ENCODE measurements at regions not wholly inside any gene's neighbourhood (a gene's known extent, or its start where the extent isn't known, plus 50 kb on each side); places are given as distances from the start of the nearest gene placed in this dataset.

GRCh38 chr18:38993342-38993741 lies 1427.7 kb upstream of the CELF4 start:
- in situ Hi-C loops (cut with HindIII; ENCODE audit: low sequenced_read_pairs): no loop called here
- DNase-seq (ENCODE audit: low spot score): no peak

- in situ Hi-C loops (cut with HindIII; ENCODE audit: low sequenced_read_pairs): no loop called here
Measured at GRCh38 chr18:38984968-38985367, 1419.4 kb upstream of the CELF4 start.

DNA sequence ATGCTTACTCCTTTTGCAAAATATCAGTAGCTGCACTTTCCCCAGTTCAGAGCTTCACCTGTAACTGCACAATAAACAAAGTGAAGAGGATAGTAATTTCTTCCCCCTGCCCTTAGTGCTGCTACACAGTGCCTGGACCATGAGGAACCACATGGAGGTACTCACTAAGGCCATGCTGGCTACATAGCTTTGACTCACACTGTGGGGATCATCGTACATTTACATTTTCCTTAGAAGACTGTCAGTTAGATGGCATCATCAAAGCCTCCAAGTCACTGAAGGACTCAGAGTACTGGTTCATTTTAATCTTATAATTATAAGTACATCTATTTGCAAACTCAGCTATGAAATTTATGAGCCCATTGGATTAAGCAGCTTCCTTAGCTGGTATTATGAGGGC lies 1416.5 kb upstream of the CELF4 start:
- no peak for DNase-seq (ENCODE audit: low spot score)

More at GRCh38 chr18:38984968-38985367, 1419.4 kb upstream of the CELF4 start:
- no peak for DNase-seq (ENCODE audit: low spot score)

GRCh38 chr18:38981389-38981788 lies 1415.8 kb upstream of the CELF4 start:
- in situ Hi-C loops (cut with HindIII; ENCODE audit: low sequenced_read_pairs): no loop called here
- no peak for DNase-seq (ENCODE audit: low spot score)

More for the DNA sequence above, 1416.5 kb upstream of the CELF4 start:
- in situ Hi-C loops (cut with HindIII; ENCODE audit: low sequenced_read_pairs): no loop called here

DNA sequence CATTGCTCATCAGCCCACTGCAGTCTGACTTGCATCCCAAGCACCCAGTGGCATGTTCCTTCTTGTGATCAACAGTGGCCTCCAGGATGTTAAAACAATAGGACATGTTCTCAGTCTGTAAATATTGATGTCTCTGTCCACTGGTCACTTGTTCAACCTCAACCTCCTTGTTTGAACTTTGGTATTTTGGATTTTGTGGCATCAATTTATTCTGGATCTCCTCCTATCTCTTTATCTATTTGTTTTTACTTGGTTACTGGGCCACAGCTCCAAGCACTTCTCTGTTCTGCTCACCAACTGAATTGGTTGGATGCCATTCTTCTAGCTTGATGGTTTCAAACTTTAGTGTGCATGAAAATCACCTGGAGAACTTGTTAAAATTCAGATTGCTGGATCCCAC lies 1414.8 kb upstream of the CELF4 start:
- in situ Hi-C loops (cut with HindIII; ENCODE audit: low sequenced_read_pairs): no loop called here
- no peak for DNase-seq (ENCODE audit: low spot score)

GRCh38 chr18:38972571-38972970 lies 1407.0 kb upstream of the CELF4 start:
- DNase-seq (ENCODE audit: low spot score): no peak
- in situ Hi-C loops (cut with HindIII; ENCODE audit: low sequenced_read_pairs): no loop called here

DNA sequence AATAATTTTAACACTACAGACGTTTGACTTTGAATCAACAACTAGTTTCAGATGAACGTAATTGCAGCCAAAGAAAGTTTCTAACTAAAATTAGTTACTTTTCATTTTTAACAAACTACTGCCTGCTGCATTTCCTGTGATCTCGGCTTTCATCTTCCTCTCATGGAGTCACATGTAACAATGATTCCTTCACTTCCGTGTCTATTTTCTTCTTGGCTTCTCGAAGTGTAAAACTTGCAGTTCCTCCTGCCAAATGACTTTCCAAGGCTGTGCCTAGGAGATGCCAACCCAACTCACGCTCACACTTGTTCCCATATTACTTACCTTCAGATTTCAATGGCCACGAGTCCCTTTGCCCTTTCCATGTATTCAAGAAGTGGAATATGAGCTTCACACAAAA lies 1406.3 kb upstream of the CELF4 start:
- DNase-seq (ENCODE audit: low spot score): no peak
- in situ Hi-C loops (cut with HindIII; ENCODE audit: low sequenced_read_pairs): no loop called here

- in situ Hi-C loops (cut with HindIII; ENCODE audit: low sequenced_read_pairs): no loop called here
- DNase-seq (ENCODE audit: low spot score): no peak
Measured at GRCh38 chr18:38966841-38967240, 1401.2 kb upstream of the CELF4 start.

- no peak for DNase-seq (ENCODE audit: low spot score)
- in situ Hi-C loops (cut with HindIII; ENCODE audit: low sequenced_read_pairs): no loop called here
Measured at GRCh38 chr18:38963943-38964660, 1398.5 kb upstream of the CELF4 start.

- DNase-seq (ENCODE audit: low spot score): no peak
Measured at GRCh38 chr18:38961880-38962279, 1396.3 kb upstream of the CELF4 start.

GRCh38 chr18:38957736-38958135 lies 1392.1 kb upstream of the CELF4 start:
- DNase-seq (ENCODE audit: low spot score): no peak
- in situ Hi-C loops (cut with HindIII; ENCODE audit: low sequenced_read_pairs): no loop called here

More at GRCh38 chr18:38961880-38962279, 1396.3 kb upstream of the CELF4 start:
- in situ Hi-C loops (cut with HindIII; ENCODE audit: low sequenced_read_pairs): no loop called here

DNA sequence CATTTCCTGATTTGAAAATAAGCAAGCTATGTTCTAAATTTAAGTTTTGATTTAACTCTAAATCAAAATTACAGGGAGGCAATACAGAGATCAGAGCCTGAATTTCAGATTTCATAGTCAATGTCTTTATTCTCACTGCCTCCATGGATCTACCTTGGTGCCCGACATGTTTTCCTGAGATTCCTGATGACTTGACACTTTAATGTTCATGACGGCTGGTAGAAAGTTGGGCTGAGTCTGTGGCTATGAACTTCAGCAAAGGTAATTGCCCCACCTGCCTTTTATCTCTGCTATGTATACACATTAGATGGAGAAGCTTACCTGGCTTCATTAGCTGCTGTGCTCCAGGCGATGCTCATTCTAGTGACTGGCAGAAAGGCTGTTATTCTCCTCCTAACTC lies 1390.5 kb upstream of the CELF4 start:
- in situ Hi-C loops (cut with HindIII; ENCODE audit: low sequenced_read_pairs): no loop called here
- DNase-seq (ENCODE audit: low spot score): no peak

- DNase-seq (ENCODE audit: low spot score): no peak
- in situ Hi-C loops (cut with HindIII; ENCODE audit: low sequenced_read_pairs): no loop called here
Measured at GRCh38 chr18:38951633-38952032, 1386.0 kb upstream of the CELF4 start.

DNA sequence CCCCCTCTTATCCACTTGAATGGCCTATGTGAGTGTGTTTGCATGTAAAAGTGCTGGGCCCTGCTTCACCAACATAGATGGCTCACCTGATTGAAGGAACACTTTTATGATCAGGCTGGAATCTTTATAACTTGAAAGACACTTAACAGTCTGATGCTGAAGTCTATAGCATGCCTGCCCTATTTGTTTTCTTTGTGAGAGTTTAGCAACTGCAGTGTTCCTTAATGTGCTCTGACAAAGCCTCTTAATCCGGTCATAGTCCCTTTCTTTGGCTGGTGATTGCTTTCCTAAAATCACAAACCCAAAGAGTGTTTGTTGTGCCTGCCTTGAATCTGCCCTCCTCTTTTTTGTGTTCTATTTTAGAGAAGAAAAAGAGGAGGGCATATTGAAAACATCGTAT lies 1382.8 kb upstream of the CELF4 start:
- in situ Hi-C loops (cut with HindIII; ENCODE audit: low sequenced_read_pairs): no loop called here
- no peak for DNase-seq (ENCODE audit: low spot score)

DNA sequence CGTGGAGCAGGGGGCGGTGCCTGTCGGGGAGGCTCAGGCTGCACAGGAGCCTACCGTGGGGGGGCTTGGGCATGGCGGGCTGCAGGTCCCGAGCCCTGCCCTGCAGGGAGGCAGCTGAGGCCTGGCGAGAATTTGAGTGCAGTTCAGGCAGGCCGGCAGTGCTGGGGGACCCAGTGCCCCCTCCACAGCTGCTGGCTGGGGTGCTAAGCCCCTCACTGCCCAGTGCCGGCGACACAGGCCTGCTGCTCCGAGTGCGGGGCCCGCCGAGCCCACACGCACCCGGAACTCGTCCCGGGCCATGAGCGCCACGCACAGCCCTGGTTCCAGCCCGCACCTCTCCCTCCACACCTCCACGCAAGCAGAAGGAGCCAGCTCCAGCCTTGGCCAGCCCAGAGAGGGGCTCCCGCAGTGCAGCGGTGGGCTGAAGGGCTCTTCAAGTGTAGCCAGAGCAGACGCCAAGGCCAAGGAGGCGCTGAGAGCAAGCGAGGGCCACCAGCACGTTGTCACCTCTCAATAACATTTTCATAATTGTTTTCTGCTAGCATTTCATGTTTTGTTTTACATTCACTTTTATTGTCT lies 1378.9 kb upstream of the CELF4 start:
- in situ Hi-C loops (cut with HindIII; ENCODE audit: low sequenced_read_pairs): no loop called here
- DNase-seq (ENCODE audit: low spot score): no peak

GRCh38 chr18:38941711-38942561 lies 1376.3 kb upstream of the CELF4 start:
- no peak for DNase-seq (ENCODE audit: low spot score)
- in situ Hi-C loops (cut with HindIII; ENCODE audit: low sequenced_read_pairs): no loop called here

DNA sequence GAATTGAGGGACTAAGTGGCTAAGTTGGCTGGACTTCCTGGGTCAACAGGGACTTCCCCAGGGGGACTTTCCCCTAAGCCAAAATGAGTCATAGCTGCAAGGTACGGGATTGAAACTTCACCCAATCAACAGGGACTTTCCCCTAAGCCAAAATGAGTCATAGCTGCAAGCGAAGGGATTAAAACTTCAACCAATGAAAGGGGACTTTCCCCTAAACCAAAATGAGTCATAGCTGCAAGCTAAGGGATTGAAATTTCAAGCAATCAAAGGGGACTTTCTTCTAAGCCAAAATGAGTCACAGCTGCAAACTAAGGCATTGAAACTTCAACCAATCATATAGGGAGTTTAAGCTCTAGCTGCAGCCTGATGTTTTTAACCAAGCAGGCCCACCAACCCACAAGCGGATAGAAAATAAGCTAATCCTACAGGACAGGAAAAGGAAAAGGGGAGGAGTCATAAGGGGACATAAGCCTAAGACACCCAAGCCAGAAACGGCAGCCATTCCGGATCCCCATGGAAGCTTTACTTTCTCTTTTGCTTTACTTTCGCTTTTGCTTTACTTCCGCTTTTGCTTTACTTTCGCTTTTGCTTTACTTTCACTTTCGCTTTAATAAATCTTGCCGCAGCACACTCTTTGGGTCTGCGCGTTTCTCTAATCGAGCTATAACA lies 1375.4 kb upstream of the CELF4 start:
- in situ Hi-C loops (cut with HindIII; ENCODE audit: low sequenced_read_pairs): no loop called here
- DNase-seq (ENCODE audit: low spot score): no peak

DNA sequence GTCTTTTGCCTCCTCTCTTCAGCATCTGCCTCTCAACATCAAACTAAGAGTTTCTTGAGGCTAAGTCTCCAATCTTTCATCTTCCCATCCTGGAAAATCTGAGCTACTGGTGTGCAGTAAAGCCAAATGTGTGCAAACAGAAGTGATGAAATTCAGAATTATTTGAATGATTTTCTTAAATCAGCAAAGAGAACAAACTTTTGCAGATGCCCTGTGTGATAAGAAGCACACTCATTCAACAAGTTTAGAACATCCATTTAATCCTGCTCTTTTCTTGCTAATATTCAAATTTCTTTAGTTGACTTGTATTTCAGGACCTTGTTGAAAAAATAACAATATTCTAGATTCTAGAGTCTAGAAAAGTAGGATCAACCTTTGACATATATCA lies 1374.9 kb upstream of the CELF4 start:
- in situ Hi-C loops (cut with HindIII; ENCODE audit: low sequenced_read_pairs): no loop called here
- no peak for DNase-seq (ENCODE audit: low spot score)

- no peak for DNase-seq (ENCODE audit: low spot score)
- in situ Hi-C loops (cut with HindIII; ENCODE audit: low sequenced_read_pairs): no loop called here
Measured at GRCh38 chr18:38933910-38934510, 1368.4 kb upstream of the CELF4 start.

Data from G401 (cell line).